GM06990 (cell line): ENCODE measurements at regions not wholly inside any gene's neighbourhood (a gene's known extent, or its start where the extent isn't known, plus 50 kb on each side); places are given as distances from the start of the nearest gene placed in this dataset.

Experiments
- DNase-seq: peaks from one replicate; pipeline ENCODE4 v3.0.0-alpha.2; 2011; ENCODE audit not compliant: insufficient read length; ENCODE audit errors: extremely low read depth
- H3K27me3 ChIP-seq: replicated peaks from 2 replicates; pipeline ENCODE4 v1.6.0; 2011; ENCODE audit warnings: low read length; ENCODE audit not compliant: control insufficient read depth, insufficient read depth
- H3K36me3 ChIP-seq: 2 replicates; pipeline ENCODE4 v1.5.1; 2011; ENCODE audit warnings: low read length; ENCODE audit not compliant: control insufficient read depth, insufficient read depth
- H3K4me3 ChIP-seq: replicated peaks from 2 replicates; pipeline ENCODE4 v1.5.1; 2011; ENCODE audit warnings: low read depth, mild to moderate bottlenecking, control low read depth, low read length
- TF ChIP-seq, protein P1 (sequence below): IDR thresholded peaks from 2 replicates; pipeline ENCODE4 v1.5.1; 2011; ENCODE audit warnings: low read length, control low read depth, mild to moderate bottlenecking, inconsistent platforms; ENCODE audit not compliant: insufficient read depth, poor library complexity, severe bottlenecking

DNA sequence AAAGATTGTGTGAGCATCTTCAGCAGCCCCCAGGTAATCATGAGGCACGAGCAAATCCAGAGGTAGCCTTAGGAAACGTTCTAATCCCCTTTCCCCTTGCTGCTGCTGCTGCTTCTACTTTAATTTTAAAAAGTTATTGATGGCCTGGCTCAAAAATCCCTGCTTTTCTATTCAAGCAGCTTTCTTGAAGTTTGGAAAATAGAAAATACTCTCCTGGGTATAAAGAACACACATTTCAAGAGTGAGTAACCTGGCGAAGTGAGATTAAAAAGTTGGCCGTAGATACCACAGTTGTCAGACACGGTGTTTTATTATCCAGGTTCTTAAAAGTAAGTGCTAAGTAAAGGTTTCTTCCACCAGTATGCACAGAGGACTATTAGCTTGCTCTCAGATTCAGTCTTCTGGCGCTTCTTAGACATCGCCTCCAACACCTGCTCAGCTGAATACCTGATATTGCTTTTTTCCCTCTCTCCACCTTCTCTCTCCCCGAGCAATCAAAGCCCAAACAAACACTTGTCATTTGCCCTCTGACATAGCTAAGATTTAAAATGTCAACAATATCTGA is 150.7 kb downstream of the EDN3 start:
- Histone ChIP-seq H3K36me3 (no peaks in the 10 kb centered on the region), H3K27me3 (no peaks in the 10 kb centered on the region; the same call in none of the 2 replicates), H3K4me3 (no peak overlapping the region)
- TF ChIP-seq, protein P1, sequence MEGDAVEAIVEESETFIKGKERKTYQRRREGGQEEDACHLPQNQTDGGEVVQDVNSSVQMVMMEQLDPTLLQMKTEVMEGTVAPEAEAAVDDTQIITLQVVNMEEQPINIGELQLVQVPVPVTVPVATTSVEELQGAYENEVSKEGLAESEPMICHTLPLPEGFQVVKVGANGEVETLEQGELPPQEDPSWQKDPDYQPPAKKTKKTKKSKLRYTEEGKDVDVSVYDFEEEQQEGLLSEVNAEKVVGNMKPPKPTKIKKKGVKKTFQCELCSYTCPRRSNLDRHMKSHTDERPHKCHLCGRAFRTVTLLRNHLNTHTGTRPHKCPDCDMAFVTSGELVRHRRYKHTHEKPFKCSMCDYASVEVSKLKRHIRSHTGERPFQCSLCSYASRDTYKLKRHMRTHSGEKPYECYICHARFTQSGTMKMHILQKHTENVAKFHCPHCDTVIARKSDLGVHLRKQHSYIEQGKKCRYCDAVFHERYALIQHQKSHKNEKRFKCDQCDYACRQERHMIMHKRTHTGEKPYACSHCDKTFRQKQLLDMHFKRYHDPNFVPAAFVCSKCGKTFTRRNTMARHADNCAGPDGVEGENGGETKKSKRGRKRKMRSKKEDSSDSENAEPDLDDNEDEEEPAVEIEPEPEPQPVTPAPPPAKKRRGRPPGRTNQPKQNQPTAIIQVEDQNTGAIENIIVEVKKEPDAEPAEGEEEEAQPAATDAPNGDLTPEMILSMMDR, result no peak
- no peak for DNase-seq

DNA sequence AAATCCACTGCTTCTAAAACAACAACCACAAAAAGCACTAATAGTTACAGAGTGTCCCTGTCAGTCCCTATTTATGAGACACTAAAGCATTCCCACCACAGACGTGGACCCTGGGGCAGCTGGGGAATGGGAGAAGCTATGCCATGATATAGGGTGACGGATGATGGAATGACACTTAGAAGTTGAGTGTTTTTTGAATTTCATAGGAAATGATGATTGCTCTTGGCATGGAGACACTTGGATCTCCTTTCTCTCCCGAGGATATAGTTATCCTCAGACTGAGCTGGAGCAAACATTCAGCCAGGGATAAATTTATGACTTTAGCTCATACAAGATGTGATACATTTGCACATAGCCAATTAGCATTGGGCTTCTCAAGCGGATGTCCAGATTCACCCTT is 151.2 kb downstream of the EDN3 start:
- Histone ChIP-seq H3K27me3 (no peaks in the 10 kb centered on the region; the same call in none of the 2 replicates), H3K36me3 (no peaks in the 10 kb centered on the region), H3K4me3 (no peak overlapping the region)
- DNase-seq, result no peak
- TF ChIP-seq, protein P1, result no peak

DNA sequence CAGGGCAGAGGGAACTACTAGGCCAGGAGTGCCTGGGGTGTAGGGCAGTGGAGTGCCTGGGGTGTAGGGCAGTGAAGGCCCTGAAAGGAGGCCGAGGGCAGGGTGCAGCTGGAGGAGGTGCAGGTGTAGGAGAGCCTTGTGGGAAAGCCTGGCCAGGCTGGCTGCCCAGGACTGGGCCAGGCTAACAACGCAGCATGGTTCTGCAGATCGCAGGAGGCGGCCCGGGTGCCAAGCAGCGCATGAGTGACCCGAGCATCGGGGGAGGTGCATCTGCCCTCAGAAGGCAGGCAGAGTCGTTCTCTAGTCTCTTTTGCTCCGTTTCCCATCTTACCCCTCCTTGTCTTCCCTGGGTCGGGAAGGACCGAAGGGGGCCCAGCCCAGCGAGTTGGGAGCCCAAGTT is 151.5 kb upstream of the PHACTR3 start:
- no peak overlapping the region for H3K4me3 ChIP-seq
- H3K36me3 ChIP-seq, result no peaks in the 10 kb centered on the region
- DNase-seq, result no peak
- TF ChIP-seq, protein P1, result no peak
- no peaks in the 10 kb centered on the region; the same call in 1 of the 2 replicates for H3K27me3 ChIP-seq

DNA sequence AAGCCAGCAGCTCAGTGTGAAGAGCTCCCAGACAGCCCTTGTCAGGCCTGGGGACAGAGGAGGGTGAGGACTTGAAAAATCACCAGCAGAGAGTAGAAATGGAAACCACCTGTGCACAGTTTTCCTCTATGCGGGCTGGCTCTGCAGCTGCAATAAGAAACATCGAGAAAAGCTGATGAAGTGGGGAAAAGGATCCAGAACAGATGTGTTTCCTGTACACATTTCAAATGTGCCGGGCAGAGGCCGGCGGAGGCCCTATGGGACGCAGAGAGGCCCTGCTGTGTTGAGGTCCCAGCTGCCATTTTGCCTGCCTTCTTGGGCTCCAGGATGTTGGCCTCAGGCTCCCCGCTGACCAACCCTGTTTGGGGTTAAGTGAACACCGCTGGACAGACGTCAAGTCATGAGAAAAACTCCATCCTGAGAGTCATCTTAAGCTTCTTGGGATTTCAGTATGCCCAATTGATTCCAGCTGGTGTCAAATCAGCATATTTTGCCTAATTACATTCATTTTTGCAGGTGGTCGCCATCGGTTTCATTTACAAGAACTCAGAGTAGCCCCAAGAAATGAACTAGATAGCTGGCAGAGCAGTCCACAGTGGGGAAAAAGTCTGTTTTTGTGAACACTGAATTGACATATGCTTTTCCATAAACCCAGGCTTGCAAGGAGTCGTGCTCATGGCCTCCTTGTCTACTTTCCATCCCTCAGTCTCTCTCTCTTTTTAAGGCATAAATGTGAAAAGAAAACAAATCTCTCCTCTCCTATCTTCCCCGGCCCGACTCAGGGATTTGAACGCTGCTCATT is 150.4 kb upstream of the PHACTR3 start:
- Histone ChIP-seq H3K27me3 (no peaks in the 10 kb centered on the region; the same call in 1 of the 2 replicates), H3K36me3 (no peaks in the 10 kb centered on the region), H3K4me3 (no peak overlapping the region)
- DNase-seq, result no peak
- TF ChIP-seq, protein P1, result no peak

DNA sequence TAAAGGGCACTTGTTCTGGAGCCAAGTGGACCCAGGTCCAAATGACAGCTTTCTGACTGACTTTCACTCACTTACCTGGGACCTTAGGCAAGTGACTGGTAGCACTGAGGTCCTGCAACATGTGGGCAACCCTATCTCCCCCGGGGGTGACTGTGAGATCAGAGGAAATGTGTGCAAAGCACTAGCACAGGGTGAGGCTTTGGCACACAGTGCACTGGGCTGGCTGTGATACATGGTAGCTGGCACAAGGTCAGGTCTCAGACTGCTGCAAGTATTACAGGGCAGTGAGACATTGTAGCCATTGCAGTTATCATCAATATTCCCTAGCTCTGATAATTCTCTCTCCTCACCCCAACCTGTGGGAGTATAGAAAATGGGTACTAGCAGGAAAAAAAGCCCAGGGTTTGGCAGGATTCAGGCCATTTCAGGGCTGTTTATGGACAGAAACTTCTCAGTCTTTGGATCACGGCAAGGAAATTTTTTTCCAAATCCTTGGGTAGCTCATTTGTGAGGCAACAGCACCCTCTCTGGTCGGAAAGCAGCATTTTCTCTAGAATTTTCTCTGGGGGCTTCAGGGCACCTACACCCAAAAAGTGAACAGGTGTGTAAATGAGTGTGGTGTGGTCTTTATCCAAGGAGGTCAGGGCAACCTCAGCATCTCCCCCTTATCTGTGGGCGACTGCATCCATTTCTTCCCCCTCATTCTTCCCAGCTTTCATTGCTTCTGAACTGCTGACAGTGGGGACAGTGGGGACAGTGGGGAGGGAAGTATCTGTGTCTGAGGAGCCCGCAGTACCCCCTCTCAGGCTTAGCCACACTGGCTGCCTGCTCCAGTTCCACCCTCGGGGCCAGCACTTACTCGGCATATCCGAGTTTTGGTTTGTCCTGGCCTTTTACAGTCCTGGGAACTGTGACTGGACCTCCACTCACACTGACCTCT is 148.7 kb upstream of the PHACTR3 start:
- TF ChIP-seq, protein P1, result peak; percentile 53
- Histone ChIP-seq H3K27me3 (no peaks in the 10 kb centered on the region), H3K36me3 (no peaks in the 10 kb centered on the region), H3K4me3 (no peak overlapping the region)
- DNase-seq, result no peak
